Muscle layer of duodenum (tissue), 2 donors: ENCODE measurements at regions not wholly inside any gene's neighbourhood (a gene's known extent, or its start where the extent isn't known, plus 50 kb on each side); places are given as distances from the start of the nearest gene placed in this dataset.

ENCODE experiments used
- H3K27ac ChIP-seq: one replicate; pipeline ENCODE4 v1.7.0; 2013; ENCODE audit warnings: mild to moderate bottlenecking, low read length
- H3K27me3 ChIP-seq: one replicate; pipeline ENCODE4 v1.7.0; 2013; ENCODE audit warnings: low read depth, mild to moderate bottlenecking, control low read depth, low read length
- H3K36me3 ChIP-seq, 2 donors: one replicate each; pipeline ENCODE4 v1.7.0; 2013; ENCODE audit warnings: low read length in 2 of 2, control low read depth in 1 of 2, mild to moderate bottlenecking in 1 of 2; ENCODE audit not compliant: insufficient read depth in 2 of 2, control insufficient read depth in 1 of 2
- H3K4me1 ChIP-seq, 2 donors: one replicate each; pipeline ENCODE4 v1.7.0; 2013; ENCODE audit warnings: low read length in 2 of 2, mild to moderate bottlenecking in 2 of 2, control low read depth in 1 of 2, moderate library complexity in 1 of 2; ENCODE audit not compliant: insufficient read depth in 2 of 2, control insufficient read depth in 1 of 2
- H3K4me3 ChIP-seq, 2 donors: one replicate each; pipeline ENCODE4 v1.7.0; 2013; ENCODE audit warnings: low read length in 2 of 2, low read depth in 1 of 2, mild to moderate bottlenecking in 1 of 2
- H3K9me3 ChIP-seq, 2 donors: one replicate each; pipeline ENCODE4 v1.7.0; 2013; ENCODE audit warnings: low read length in 2 of 2, control low read depth in 1 of 2, mild to moderate bottlenecking in 1 of 2; ENCODE audit not compliant: control insufficient read depth in 1 of 2
- donor health status: healthy.

DNA sequence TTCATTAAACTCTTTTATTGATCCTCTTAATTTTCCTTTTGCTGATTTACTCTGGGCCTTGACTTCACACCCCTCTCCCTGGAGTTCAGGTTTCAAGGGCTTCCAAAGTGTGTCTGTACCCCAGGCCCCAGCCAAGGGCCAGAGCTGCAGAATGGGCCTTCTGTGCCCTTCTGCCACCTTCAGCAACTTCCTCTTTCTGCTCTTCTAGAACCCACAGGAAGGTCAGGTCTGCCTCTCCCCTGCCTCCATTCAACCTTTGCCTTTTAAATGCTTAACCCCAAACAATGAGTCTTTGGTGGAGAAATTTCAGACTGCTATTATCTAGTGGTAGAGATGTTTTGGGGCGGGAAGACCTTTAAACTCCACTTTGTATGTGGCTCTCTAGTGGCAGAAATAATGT lies 63.1 kb downstream of the TSN start:
- H3K27ac ChIP-seq, result no peak overlapping the region
- no peak overlapping the region for H3K4me3 ChIP-seq
- H3K36me3 ChIP-seq, result no peaks in the 10 kb centered on the region
- peaks cover 0 to 8% of the 10 kb centered on the region in 2 donors for H3K9me3 ChIP-seq
- no peaks in the 10 kb centered on the region for H3K4me1 ChIP-seq
- no peaks in the 10 kb centered on the region for H3K27me3 ChIP-seq

DNA sequence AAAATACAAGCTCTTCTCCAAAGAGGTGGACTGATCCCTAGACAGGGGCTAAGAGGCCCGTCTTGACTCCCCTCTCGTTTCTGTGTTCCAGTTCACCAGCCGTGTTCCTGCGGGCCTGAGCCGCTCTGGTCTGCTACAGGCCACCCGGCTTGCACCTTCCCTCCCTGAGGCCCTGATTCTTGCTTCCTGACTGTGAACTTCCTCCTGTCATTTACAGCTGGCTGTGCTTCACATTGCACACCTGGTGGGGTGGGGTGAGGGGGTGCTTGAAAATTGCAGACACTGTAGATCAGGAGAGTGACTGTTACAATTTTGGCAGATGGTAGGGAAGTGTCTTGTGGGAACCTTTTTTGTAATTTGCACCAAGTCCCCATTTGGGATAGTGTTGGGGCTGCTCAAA lies 64.4 kb downstream of the TSN start:
- Histone ChIP-seq H3K27me3 (no peaks in the 10 kb centered on the region), H3K4me1 (no peaks in the 10 kb centered on the region), H3K9me3 (peaks cover 0 to 8% of the 10 kb centered on the region in 2 donors), H3K27ac (no peak overlapping the region), H3K4me3 (no peak overlapping the region), H3K36me3 (no peaks in the 10 kb centered on the region)

DNA sequence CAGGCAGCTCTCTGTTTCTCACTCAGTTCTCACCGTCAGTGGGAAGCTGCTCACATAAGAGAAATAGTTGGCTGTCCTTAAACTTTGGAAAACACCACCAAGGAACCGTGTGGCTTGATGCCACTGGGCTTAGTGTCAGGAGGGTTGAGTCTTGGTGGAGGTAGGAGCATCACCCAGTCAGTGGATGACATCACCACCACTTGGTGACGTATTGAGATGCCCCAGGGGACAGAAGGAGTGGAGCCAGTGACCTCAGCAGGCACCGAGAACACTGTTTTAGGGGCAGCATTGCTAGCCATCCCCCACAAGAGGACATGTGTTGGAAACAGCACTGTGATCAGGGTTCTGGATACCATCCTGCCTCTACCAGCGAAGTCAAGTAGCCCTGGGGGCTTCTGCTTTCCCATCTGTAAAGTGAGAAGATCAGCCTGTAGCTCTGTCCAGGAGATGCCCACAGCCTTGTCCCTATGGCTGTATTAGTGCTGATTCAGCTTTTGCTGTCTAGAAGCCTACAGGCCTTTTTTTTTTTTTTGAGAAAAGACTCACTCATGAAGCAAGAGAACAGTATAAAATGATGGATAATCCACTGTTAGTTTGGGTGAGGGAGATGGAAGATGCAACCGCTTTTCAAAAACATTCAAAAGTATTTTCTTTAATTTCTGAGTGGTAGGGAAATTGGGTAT lies 66.2 kb downstream of the TSN start:
- no peak overlapping the region for H3K27ac ChIP-seq
- no peaks in the 10 kb centered on the region for H3K36me3 ChIP-seq
- H3K4me3 ChIP-seq, result no peak overlapping the region
- H3K9me3 ChIP-seq, result peaks cover 0 to 8% of the 10 kb centered on the region in 2 donors
- H3K27me3 ChIP-seq, result no peaks in the 10 kb centered on the region
- no peaks in the 10 kb centered on the region for H3K4me1 ChIP-seq

DNA sequence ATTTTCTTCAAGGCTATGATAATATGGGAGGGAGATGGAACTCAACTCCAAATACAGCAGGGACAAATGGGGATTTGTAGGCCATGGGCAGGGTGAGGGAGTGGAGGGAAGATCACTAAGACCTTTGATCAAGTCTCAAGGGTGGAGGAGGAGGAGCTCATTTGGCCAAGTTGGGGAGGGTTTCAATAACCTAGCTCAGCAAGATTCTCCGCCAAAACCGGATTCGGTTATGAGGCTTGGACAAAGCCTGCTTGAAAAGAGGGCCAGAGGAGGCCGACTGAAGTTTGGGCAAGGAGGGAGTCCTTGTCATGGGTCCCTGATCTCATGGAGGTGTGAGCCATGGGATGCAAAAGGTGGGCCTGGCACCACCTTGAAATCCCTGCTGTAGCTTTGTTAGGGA lies 68.8 kb downstream of the TSN start:
- Histone ChIP-seq H3K27ac (no peak overlapping the region), H3K4me1 (peaks cover 0 to 2% of the 10 kb centered on the region in 2 donors), H3K27me3 (no peaks in the 10 kb centered on the region), H3K4me3 (no peak overlapping the region), H3K36me3 (no peaks in the 10 kb centered on the region), H3K9me3 (peaks cover 0 to 4% of the 10 kb centered on the region in 2 donors)

DNA sequence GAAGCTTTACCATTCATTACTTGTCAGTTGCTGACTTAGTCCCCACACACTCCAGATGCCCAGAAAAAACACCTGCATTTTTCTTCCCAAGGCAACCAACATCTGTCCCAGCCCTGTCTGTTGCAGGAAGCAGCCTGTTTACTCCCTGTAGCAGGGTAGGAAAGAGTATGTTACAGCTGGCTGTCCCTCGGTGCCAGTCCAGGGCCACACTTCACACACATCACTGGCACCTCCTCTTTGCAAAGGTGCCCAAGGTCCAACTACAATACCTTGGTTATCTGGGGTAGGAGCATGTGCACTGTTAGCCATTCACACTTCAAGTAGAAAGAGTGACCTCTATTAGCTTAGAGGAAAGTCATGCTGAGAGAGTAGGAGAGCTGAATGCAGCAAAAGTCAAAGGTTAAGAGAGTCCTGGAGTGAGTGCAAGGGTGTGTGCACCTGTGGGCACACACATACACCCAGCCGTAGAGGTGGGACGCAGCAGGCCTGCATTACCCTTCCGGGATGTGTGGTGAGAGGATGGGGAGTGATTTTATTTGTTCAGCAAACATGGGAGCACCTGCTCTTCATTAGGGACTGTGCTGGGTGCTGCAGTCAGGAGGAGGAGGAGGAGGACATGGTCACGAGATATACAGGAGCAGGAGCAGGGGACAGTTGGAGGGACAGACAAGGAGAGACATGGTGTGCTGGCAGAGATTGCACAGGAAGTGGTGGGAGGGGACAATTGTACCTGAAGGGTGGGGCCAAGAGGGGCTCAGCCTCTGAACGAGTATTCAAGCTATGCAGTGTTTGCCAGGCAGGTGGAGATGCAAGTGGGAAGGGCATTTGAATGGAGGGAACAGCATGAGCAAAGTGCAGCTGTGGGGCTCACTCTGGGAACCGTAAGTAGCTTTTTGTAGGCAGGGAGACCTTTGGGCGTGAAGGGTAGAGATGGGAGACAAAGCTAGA lies 69.8 kb downstream of the TSN start:
- H3K36me3 ChIP-seq, result no peaks in the 10 kb centered on the region
- H3K4me3 ChIP-seq, result no peak overlapping the region
- H3K27ac ChIP-seq, result no peak overlapping the region
- peaks cover 0 to 2% of the 10 kb centered on the region in 2 donors for H3K4me1 ChIP-seq
- H3K27me3 ChIP-seq, result no peaks in the 10 kb centered on the region
- H3K9me3 ChIP-seq, result peaks cover 0 to 4% of the 10 kb centered on the region in 2 donors

DNA sequence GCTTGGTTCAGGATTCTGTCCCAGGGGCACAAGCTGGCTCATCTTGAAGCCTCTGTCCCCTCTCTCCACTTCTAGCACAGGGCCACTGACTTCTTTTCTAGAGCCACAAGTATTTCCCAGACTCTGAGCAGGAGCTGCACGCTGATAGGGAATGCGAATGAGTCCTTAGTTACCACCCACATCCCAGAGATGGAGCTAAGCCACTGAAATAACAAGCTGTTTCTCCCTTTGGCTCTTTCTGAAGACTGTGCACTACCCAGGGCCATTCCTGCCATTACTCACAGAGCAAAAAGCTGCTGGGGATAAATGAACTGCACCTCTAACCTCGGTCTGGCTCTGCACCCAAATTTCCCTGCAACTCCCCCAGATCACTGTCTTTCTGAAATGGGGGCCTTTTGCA lies 70.6 kb downstream of the TSN start:
- Histone ChIP-seq H3K36me3 (no peaks in the 10 kb centered on the region), H3K27me3 (no peaks in the 10 kb centered on the region), H3K4me3 (no peak overlapping the region), H3K27ac (no peak overlapping the region), H3K9me3 (peaks cover 0 to 4% of the 10 kb centered on the region in 2 donors), H3K4me1 (peaks cover 0 to 2% of the 10 kb centered on the region in 2 donors)

DNA sequence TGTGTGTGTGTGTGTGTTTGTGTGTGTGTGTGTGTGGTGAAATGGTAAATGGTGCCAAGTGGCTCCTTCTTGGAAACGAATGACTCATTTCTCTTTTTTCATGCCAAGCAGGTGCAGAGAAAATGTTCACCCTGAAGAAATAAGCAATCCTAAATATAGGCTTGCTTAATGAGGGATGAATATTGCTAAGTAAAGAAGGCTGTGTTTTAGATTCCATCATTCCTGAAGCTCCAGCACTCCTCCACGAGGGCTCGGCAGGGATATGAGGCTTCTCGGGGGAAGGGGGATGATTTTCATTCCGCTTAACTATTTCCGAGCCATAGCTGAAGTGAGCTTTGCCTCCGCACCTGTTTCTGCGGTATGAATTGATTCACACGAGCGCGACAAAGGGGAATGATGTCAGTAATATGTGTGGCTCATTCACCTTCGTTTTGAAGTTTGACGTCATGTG lies 72.9 kb downstream of the TSN start:
- no peak overlapping the region for H3K27ac ChIP-seq
- peaks cover 0 to 5% of the 10 kb centered on the region in 2 donors for H3K4me1 ChIP-seq
- no peak overlapping the region for H3K4me3 ChIP-seq
- no peaks in the 10 kb centered on the region for H3K9me3 ChIP-seq
- no peaks in the 10 kb centered on the region for H3K36me3 ChIP-seq
- H3K27me3 ChIP-seq, result no peaks in the 10 kb centered on the region

DNA sequence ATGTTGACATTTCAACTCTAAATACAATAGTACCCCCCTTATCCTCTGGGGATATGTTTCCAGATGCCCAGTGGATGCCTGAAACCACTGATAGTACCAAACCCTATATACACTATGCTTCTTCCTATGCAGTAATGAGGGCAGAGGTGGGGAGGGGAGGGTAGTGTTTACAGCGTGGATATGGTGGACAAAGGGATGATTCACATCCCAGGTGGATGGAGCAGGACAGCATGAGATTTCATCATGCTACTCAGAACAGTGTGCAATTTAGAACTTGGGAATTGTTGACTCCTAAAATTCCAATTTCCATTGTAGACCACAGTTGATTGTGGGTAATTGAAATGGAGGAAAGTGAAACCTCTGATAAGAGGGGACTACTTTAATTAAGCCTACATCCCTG lies 75.4 kb downstream of the TSN start:
- Histone ChIP-seq H3K36me3 (no peaks in the 10 kb centered on the region), H3K27me3 (no peaks in the 10 kb centered on the region), H3K9me3 (no peaks in the 10 kb centered on the region), H3K4me3 (no peak overlapping the region), H3K4me1 (peaks cover 0 to 5% of the 10 kb centered on the region in 2 donors), H3K27ac (no peak overlapping the region)

DNA sequence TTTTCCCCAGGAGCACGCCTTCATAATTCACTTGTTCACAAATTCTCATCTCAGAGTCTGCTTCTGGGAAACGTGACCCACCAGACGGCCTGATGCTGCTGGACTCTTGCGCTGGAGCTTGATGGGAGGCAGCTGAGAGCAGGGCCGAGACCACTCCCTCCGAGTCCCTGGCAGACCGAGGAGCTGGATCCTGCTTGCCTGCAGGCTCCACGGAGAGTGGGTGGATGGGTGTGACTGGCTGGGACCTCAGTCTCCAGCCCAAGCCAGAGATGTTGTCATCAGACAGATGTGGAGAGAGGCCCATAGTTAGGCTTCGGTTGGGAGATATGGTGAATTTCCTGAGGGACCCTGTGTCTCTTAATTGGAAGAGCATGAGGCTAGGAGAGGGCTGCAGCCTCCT lies 76.4 kb downstream of the TSN start:
- no peaks in the 10 kb centered on the region for H3K36me3 ChIP-seq
- no peaks in the 10 kb centered on the region for H3K27me3 ChIP-seq
- no peak overlapping the region for H3K4me3 ChIP-seq
- no peaks in the 10 kb centered on the region for H3K9me3 ChIP-seq
- H3K4me1 ChIP-seq, result peaks cover 0 to 8% of the 10 kb centered on the region in 2 donors
- H3K27ac ChIP-seq, result no peak overlapping the region

DNA sequence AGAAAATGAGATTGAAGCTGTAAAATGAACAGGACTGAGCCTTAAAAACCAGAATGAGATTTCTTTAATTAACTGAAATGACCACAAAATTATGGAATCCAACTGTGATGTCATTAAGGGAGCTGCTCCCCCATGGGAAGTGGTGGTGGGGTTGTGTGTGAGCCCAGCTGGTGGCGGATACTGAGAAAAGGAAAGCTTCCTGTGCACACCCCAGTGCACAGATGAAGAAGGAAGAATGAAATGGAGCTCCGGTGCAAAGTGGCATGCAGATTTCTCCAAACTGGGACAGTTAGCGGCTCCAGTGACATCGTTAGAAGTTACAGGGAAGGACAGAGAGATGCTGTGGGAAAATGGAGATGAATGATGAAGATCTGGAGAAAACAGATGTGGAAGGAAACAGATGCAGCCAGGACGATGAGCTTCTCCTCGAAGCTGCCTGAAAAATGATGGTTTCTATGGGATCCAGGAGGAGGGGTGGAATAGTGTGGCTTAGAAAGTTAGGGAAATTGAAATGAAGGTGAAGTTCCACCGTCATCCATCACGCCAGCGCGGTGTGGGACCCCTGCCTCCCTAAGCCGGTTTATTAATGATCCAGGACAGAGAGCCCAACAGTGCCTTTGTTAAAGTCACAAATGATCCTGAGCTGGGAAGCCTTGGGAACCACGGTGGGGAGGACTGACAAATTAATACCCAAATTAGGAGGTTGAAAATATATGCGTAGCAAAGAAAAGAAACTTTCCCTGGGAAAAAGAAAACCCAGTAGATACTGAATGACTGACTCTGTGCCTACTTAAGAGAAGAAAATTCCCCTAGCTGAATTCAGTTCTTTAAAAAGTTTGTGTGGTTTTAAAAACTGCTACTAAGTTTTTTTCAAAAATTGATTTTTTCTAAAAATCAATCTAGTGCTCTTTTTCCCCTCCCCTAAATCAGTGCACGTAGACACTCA lies 77.2 kb downstream of the TSN start:
- Histone ChIP-seq H3K27me3 (no peaks in the 10 kb centered on the region), H3K27ac (no peak overlapping the region), H3K36me3 (no peaks in the 10 kb centered on the region), H3K9me3 (no peaks in the 10 kb centered on the region), H3K4me1 (peaks cover 0 to 16% of the 10 kb centered on the region in 2 donors), H3K4me3 (no peak overlapping the region)

DNA sequence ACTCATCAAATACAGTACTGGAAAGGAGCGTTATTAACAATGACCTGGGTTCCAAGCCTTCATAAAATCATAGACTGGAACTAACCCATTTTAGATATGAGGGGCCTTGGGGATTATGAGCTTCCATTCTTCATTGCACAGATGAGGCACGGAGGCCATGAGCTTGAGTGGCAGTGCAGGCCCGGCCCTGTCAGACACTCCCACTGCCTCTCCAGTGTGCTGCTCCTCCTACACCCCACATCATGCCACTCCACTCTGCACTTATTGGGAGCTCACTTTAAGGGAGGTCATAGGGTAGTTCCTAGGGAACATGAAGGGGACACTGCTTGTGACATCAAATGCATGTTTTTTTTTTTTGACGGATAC lies 77.9 kb downstream of the TSN start:
- no peaks in the 10 kb centered on the region for H3K36me3 ChIP-seq
- no peak overlapping the region for H3K4me3 ChIP-seq
- peaks cover 0 to 16% of the 10 kb centered on the region in 2 donors for H3K4me1 ChIP-seq
- H3K9me3 ChIP-seq, result no peaks in the 10 kb centered on the region
- H3K27ac ChIP-seq, result no peak overlapping the region
- H3K27me3 ChIP-seq, result no peaks in the 10 kb centered on the region
